D721Med (cell line): ENCODE measurements at regions not wholly inside any gene's neighbourhood (a gene's known extent, or its start where the extent isn't known, plus 50 kb on each side); places are given as distances from the start of the nearest gene placed in this dataset.
"Not testable (repeated sequence)": the region's sequence is repeated elsewhere in the genome, so short reads cannot be mapped to it uniquely, and the experiment has no call there.

Source experiments
- DNase-seq: peaks from one replicate; pipeline ENCODE4 v3.0.0; 2011; ENCODE audit warnings: low spot score; ENCODE audit not compliant: insufficient read length
- FAIRE-seq: peaks from 2 replicates; lab custom pipeline; 2011; peaks lifted over from hg19 to GRCh38; lab: Jason Lieb, UNC
- CTCF ChIP-seq: IDR thresholded peaks from 2 replicates; pipeline ENCODE4 v1.5.1; 2012; ENCODE audit warnings: mild to moderate bottlenecking, control low read depth; ENCODE audit not compliant: insufficient read depth; ENCODE audit errors: missing control alignments

GRCh38 chr2:67614454-67614853, 217.3 kb downstream of the ETAA1 start:
- FAIRE-seq (no peak), DNase-seq (no peak)
- TF ChIP-seq CTCF, result no peak

- no peak for TF ChIP-seq CTCF
- no peak for FAIRE-seq
- DNase-seq, result no peak
These were observed 219.6 kb downstream of the ETAA1 start for GRCh38 chr2:67616749-67617148.

GRCh38 chr2:67619204-67619603, 222.1 kb downstream of the ETAA1 start:
- DNase-seq, result no peak
- no peak for FAIRE-seq
- no peak for TF ChIP-seq CTCF

- FAIRE-seq, result not testable (repeated sequence)
These were observed 226.6 kb downstream of the ETAA1 start for GRCh38 chr2:67623741-67624140.

GRCh38 chr2:67625178-67625577, 228.0 kb downstream of the ETAA1 start:
- no peak for TF ChIP-seq CTCF
- DNase-seq (no peak), FAIRE-seq (no peak)

More at GRCh38 chr2:67623741-67624140, 226.6 kb downstream of the ETAA1 start:
- not testable (repeated sequence) for DNase-seq

- DNase-seq (no peak), FAIRE-seq (no peak)
- TF ChIP-seq CTCF, result no peak
These were observed 228.8 kb downstream of the ETAA1 start for GRCh38 chr2:67625690-67626475.

GRCh38 chr2:67626656-67627055, 229.5 kb downstream of the ETAA1 start:
- no peak for TF ChIP-seq CTCF
- FAIRE-seq, result no peak
- no peak for DNase-seq
